MM.1S (cell line): ENCODE measurements at regions not wholly inside any gene's neighbourhood (a gene's known extent, or its start where the extent isn't known, plus 50 kb on each side); places are given as distances from the start of the nearest gene placed in this dataset.

Experiments used
- DNase-seq: peaks from one replicate; pipeline ENCODE4 v3.0.0-alpha.2; 2015
- H2AFZ ChIP-seq: fragments of 300-600 bp; sonication (generic); 2 replicates; pipeline ENCODE4 v1.6.0; 2016; ENCODE audit warnings: antibody characterized with exemption, low read length
- H3F3A ChIP-seq: fragments of 300-600 bp; sonication (generic); 2 replicates; pipeline ENCODE4 v1.6.1; 2016; ENCODE audit warnings: mild to moderate bottlenecking, antibody characterized with exemption, low read length, moderate library complexity, mixed read lengths; ENCODE audit not compliant: insufficient read depth
- H3K27ac ChIP-seq: fragments of 300-600 bp; sonication (generic); 2 replicates; pipeline ENCODE4 v1.5.1; 2016; ENCODE audit warnings: mild to moderate bottlenecking, low read length
- H3K27me3 ChIP-seq: fragments of 300-600 bp; sonication (generic); replicated peaks from 2 replicates; pipeline ENCODE4 v1.6.0; 2016; ENCODE audit warnings: low read length; ENCODE audit not compliant: insufficient read depth
- H3K36me3 ChIP-seq: fragments of 300-600 bp; sonication (generic); replicated peaks from 2 replicates; pipeline ENCODE4 v1.6.1; 2016; ENCODE audit warnings: mild to moderate bottlenecking, low read length, mixed read lengths; ENCODE audit not compliant: insufficient read depth
- H3K4me1 ChIP-seq: fragments of 300-600 bp; sonication (generic); 2 replicates; pipeline ENCODE4 v1.6.1; 2016; ENCODE audit warnings: low read length, mixed read lengths
- H3K4me2 ChIP-seq: fragments of 300-600 bp; sonication (generic); 2 replicates; pipeline ENCODE4 v1.6.0; 2016; ENCODE audit warnings: low read depth, low read length
- H3K4me3 ChIP-seq: fragments of 300-600 bp; sonication (generic); 2 replicates; pipeline ENCODE4 v1.5.1; 2016; ENCODE audit warnings: low read length, mixed read lengths
- H3K79me2 ChIP-seq: fragments of 300-600 bp; sonication (generic); 2 replicates; pipeline ENCODE4 v1.6.1; 2016; ENCODE audit warnings: mixed run types, low read length, mixed read lengths
- H3K9ac ChIP-seq: fragments of 300-600 bp; sonication (generic); 2 replicates; pipeline ENCODE4 v1.6.1; 2016; ENCODE audit warnings: low read length, mixed read lengths
- H3K9me2 ChIP-seq: fragments of 300-600 bp; sonication (generic); replicated peaks from 2 replicates; pipeline ENCODE4 v1.6.1; 2016; ENCODE audit warnings: mild to moderate bottlenecking, low read length, mixed read lengths; ENCODE audit not compliant: insufficient read depth
- H3K9me3 ChIP-seq: fragments of 300-600 bp; sonication (generic); replicated peaks from 2 replicates; pipeline ENCODE4 v1.6.1; 2016; ENCODE audit warnings: mild to moderate bottlenecking, low read length, mixed read lengths; ENCODE audit not compliant: insufficient read depth
- H4K20me1 ChIP-seq: fragments of 300-600 bp; sonication (generic); 2 replicates; pipeline ENCODE4 v1.6.1; 2016; ENCODE audit warnings: mild to moderate bottlenecking, low read length, moderate library complexity, mixed read lengths; ENCODE audit not compliant: insufficient read depth
- EZH2 ChIP-seq: fragments of 300-600 bp; sonication (generic); optimal IDR thresholded peaks from 2 replicates; pipeline ENCODE3; 2017; ENCODE audit warnings: low read depth, mild to moderate bottlenecking, antibody characterized with exemption, low read length, mixed read lengths
- EZH2phosphoT487 ChIP-seq: fragments of 300-600 bp; sonication (generic); IDR thresholded peaks from 2 replicates; pipeline ENCODE4 v1.6.1; 2018; ENCODE audit warnings: antibody characterized with exemption, low read length
- TF ChIP-seq, protein P1 (sequence below): fragments of 300-600 bp; sonication (generic); IDR thresholded peaks from 2 replicates; pipeline ENCODE4 v1.5.1; 2016; ENCODE audit warnings: antibody characterized with exemption, low read length, mixed read lengths

DNA sequence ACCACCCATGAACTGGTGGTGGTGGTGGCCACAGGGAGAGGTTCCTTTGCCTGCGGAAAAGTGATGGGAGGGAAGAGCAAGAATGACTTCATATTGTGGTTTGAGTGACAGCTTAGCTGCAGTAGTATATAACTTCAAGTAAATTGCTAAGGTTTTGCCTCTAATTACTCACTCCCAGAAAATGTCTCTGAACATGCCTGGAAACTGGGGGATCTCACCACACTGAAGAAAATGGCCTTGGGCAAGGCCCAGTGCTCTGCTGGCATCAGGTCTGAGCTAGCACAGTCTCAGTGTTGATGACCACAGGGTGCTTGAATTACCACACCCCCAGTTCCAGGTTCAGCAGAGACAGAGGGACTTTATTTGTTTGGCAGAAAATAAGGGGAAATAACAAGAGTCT, 2085.4 kb downstream of the ARAP2 start:
- no peaks in the 10 kb centered on the region for H4K20me1 ChIP-seq
- TF ChIP-seq EZH2 (no peak), EZH2phosphoT487 (no peak)
- TF ChIP-seq, protein P1, sequence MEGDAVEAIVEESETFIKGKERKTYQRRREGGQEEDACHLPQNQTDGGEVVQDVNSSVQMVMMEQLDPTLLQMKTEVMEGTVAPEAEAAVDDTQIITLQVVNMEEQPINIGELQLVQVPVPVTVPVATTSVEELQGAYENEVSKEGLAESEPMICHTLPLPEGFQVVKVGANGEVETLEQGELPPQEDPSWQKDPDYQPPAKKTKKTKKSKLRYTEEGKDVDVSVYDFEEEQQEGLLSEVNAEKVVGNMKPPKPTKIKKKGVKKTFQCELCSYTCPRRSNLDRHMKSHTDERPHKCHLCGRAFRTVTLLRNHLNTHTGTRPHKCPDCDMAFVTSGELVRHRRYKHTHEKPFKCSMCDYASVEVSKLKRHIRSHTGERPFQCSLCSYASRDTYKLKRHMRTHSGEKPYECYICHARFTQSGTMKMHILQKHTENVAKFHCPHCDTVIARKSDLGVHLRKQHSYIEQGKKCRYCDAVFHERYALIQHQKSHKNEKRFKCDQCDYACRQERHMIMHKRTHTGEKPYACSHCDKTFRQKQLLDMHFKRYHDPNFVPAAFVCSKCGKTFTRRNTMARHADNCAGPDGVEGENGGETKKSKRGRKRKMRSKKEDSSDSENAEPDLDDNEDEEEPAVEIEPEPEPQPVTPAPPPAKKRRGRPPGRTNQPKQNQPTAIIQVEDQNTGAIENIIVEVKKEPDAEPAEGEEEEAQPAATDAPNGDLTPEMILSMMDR: no peak
- no peaks in the 10 kb centered on the region for H3K4me1 ChIP-seq
- no peak overlapping the region for H3K4me3 ChIP-seq
- no peaks in the 10 kb centered on the region for H3K9me2 ChIP-seq
- no peak for DNase-seq
- H3K27me3 ChIP-seq: no peaks in the 10 kb centered on the region
- no peaks in the 10 kb centered on the region for H3K79me2 ChIP-seq
- H2AFZ ChIP-seq: no peak overlapping the region
- no peak overlapping the region for H3K9ac ChIP-seq
- H3F3A ChIP-seq: no peaks in the 10 kb centered on the region
- no peak overlapping the region for H3K27ac ChIP-seq
- no peaks in the 10 kb centered on the region for H3K36me3 ChIP-seq
- no peaks in the 10 kb centered on the region for H3K9me3 ChIP-seq
- H3K4me2 ChIP-seq: no peak overlapping the region

DNA sequence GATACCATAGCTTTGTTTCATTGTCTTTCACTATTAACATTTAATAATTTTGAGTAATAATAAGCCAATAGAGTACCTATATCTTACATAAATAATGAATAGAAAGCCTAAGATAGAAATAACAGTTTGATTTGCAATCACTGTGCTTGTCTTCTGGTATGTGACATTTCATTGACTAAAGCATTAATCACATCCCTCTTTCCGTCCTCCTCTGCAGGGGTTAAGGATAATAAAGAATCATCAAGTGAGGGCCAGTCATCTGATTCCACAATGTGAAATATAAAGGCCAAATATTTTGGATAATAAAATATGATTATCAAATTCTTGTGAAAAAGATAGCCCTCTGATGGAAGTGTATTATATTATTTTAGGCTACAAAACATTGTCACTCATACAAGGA, 2073.4 kb downstream of the ARAP2 start:
- no peak for DNase-seq
- H3K27me3 ChIP-seq: no peaks in the 10 kb centered on the region
- H3K9me3 ChIP-seq: no peaks in the 10 kb centered on the region
- H3K4me2 ChIP-seq: no peak overlapping the region
- H4K20me1 ChIP-seq: no peaks in the 10 kb centered on the region
- H3F3A ChIP-seq: no peaks in the 10 kb centered on the region
- H3K9ac ChIP-seq: no peak overlapping the region
- TF ChIP-seq, protein P1: no peak
- TF ChIP-seq EZH2 (no peak), EZH2phosphoT487 (no peak)
- H3K9me2 ChIP-seq: no peaks in the 10 kb centered on the region; the same call in 1 of the 2 replicates
- H3K4me1 ChIP-seq: no peaks in the 10 kb centered on the region
- no peaks in the 10 kb centered on the region for H3K79me2 ChIP-seq
- H3K36me3 ChIP-seq: no peaks in the 10 kb centered on the region
- no peak overlapping the region for H3K4me3 ChIP-seq
- H3K27ac ChIP-seq: no peak overlapping the region
- no peak overlapping the region for H2AFZ ChIP-seq

DNA sequence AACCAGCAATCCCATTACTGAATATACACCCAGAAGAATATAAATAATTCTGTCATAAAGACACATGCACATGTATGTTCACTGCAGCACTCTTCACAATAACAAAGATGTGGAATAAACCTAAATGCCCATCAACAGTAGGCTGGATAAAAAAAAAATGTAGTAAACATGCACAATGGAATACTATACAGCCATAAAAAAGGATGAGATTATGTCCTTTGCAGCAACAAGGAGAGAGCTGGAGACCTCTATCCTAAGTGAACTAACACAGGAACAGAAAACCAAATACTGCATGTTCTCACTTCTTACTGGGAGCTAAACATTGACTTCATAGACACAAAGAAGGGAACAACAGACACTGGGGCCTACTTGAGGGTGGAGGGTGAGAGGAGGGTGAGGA, 2067.7 kb downstream of the ARAP2 start:
- Histone ChIP-seq H3K9ac (no peak overlapping the region), H3F3A (no peaks in the 10 kb centered on the region), H3K9me2 (no peaks in the 10 kb centered on the region), H3K4me1 (no peaks in the 10 kb centered on the region), H3K27ac (no peak overlapping the region), H3K79me2 (no peaks in the 10 kb centered on the region), H3K4me2 (no peak overlapping the region), H3K4me3 (no peak overlapping the region), H4K20me1 (no peaks in the 10 kb centered on the region), H3K9me3 (no peaks in the 10 kb centered on the region), H3K27me3 (no peaks in the 10 kb centered on the region), H2AFZ (no peak overlapping the region), H3K36me3 (no peaks in the 10 kb centered on the region)
- TF ChIP-seq, protein P1: no peak
- TF ChIP-seq EZH2 (no peak), EZH2phosphoT487 (no peak)
- DNase-seq: no peak
